GM23248 (cell line): ENCODE measurements at regions not wholly inside any gene's neighbourhood (a gene's known extent, or its start where the extent isn't known, plus 50 kb on each side); places are given as distances from the start of the nearest gene placed in this dataset.
"Not testable (repeated sequence)": the region's sequence is repeated elsewhere in the genome, so short reads cannot be mapped to it uniquely, and the experiment has no call there.

Experiments
- DNase-seq: peaks from one replicate; pipeline ENCODE4 v3.0.0-alpha.2; 2015
- H2AFZ ChIP-seq: fragments of 200-600 bp; sonication (generic); 2 replicates; pipeline ENCODE4 v1.6.1; 2016; ENCODE audit warnings: antibody characterized with exemption
- H3F3A ChIP-seq: fragments of 200-600 bp; sonication (generic); 2 replicates; pipeline ENCODE4 v1.6.1; 2016; ENCODE audit warnings: mild to moderate bottlenecking, antibody characterized with exemption, mixed run types; ENCODE audit not compliant: insufficient read depth
- H3K27ac ChIP-seq: fragments of 200-600 bp; sonication (generic); 2 replicates; pipeline ENCODE4 v1.5.1; 2016; ENCODE audit warnings: mild to moderate bottlenecking
- H3K27me3 ChIP-seq: fragments of 200-600 bp; sonication (generic); replicated peaks from 2 replicates; pipeline ENCODE4 v1.6.1; 2016; ENCODE audit warnings: mild to moderate bottlenecking; ENCODE audit not compliant: insufficient read depth
- H3K36me3 ChIP-seq: fragments of 200-600 bp; sonication (generic); 2 replicates; pipeline ENCODE4 v1.6.1; 2016; ENCODE audit warnings: low read depth, mild to moderate bottlenecking
- H3K4me1 ChIP-seq: fragments of 200-600 bp; sonication (generic); 2 replicates; pipeline ENCODE4 v1.6.1; 2016; ENCODE audit warnings: mild to moderate bottlenecking; ENCODE audit not compliant: insufficient read depth
- H3K4me2 ChIP-seq: fragments of 200-600 bp; sonication (generic); one replicate; pipeline ENCODE4 v1.6.1; 2016; ENCODE audit warnings: mild to moderate bottlenecking; ENCODE audit not compliant: unreplicated experiment
- H3K4me3 ChIP-seq: fragments of 200-600 bp; sonication (generic); 2 replicates; pipeline ENCODE4 v1.5.1; 2016; ENCODE audit warnings: mild to moderate bottlenecking
- H3K79me2 ChIP-seq: fragments of 200-600 bp; sonication (generic); 2 replicates; pipeline ENCODE4 v1.6.1; 2016; ENCODE audit warnings: mild to moderate bottlenecking; ENCODE audit not compliant: insufficient read depth
- H3K9ac ChIP-seq: fragments of 200-600 bp; sonication (generic); 2 replicates; pipeline ENCODE4 v1.6.1; 2016; ENCODE audit warnings: mild to moderate bottlenecking
- H3K9me2 ChIP-seq: fragments of 200-600 bp; sonication (generic); 2 replicates; pipeline ENCODE4 v1.6.1; 2016; ENCODE audit warnings: mixed run types, mild to moderate bottlenecking, moderate library complexity; ENCODE audit not compliant: insufficient read depth
- H3K9me3 ChIP-seq: fragments of 200-600 bp; sonication (generic); one replicate; pipeline ENCODE4 v1.6.1; 2017; ENCODE audit warnings: low read depth
- H4K20me1 ChIP-seq: fragments of 200-600 bp; sonication (generic); 2 replicates; pipeline ENCODE4 v1.6.0; 2016; ENCODE audit not compliant: insufficient read depth
- EZH2 ChIP-seq: fragments of 200-600 bp; sonication (generic); IDR thresholded peaks from 2 replicates; pipeline ENCODE4 v1.6.1; 2018; ENCODE audit warnings: antibody characterized with exemption, mild to moderate bottlenecking; ENCODE audit not compliant: insufficient read depth, poor library complexity, severe bottlenecking
- EZH2phosphoT487 ChIP-seq: fragments of 200-600 bp; sonication (generic); IDR thresholded peaks from 2 replicates; pipeline ENCODE4 v1.6.1; 2018; ENCODE audit warnings: antibody characterized with exemption, moderate library complexity, mild to moderate bottlenecking, low read depth; ENCODE audit not compliant: insufficient read depth
- WGBS, 2 experiments: methylation state at CpG; one replicate each; pipeline ENCODE4 v1.1.6; 2015 to 2017; ENCODE audit warnings: low lambda C conversion rate in 2 of 2, low coverage in 1 of 2; ENCODE audit errors: missing lambda C conversion rate in 2 of 2; 5-methylcytosine and 5-hydroxymethylcytosine counted together
- in situ Hi-C: fragments of 300-500 bp; cut with MboI; formaldehyde crosslinking; loops from 2 replicates; pipeline ENCODE4 v1.15.0; 2020

DNA sequence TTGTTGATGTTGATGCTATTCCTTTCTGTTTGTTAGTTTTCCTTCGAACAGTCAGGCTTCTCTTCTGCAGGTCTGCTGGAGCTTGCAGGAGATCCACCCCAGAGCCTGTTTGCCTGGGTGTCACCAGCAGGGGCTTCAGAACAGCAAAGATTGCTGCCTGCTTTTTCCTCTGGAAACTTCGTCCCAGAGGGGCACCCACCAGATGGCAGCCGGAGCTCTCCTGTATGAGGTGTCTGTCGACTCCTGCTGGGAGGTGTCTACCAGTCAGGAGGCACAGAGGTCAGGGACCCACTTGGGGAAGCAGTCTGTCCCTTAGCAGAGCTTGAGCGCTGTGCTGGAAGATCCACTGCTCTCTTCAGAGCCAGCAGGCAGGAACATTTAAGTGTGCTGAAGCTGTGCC lies 303.2 kb downstream of the ZIC1 start:
- Histone ChIP-seq H3K79me2 (no peaks in the 10 kb centered on the region), H3K9ac (no peak overlapping the region), H3K27ac (no peak overlapping the region), H3K9me3 (no peaks in the 10 kb centered on the region), H3K9me2 (no peaks in the 10 kb centered on the region), H3F3A (no peaks in the 10 kb centered on the region), H3K36me3 (no peaks in the 10 kb centered on the region), H2AFZ (no peak overlapping the region), H4K20me1 (no peaks in the 10 kb centered on the region), H3K27me3 (no peaks in the 10 kb centered on the region), H3K4me3 (no peak overlapping the region), H3K4me1 (no peaks in the 10 kb centered on the region), H3K4me2 (no peak overlapping the region)
- DNase-seq, result no peak
- 78 to 84% methylated on average over 5 of the region's 5 CpGs for WGBS, 2 experiments
- in situ Hi-C loops, result no loop called here
- TF ChIP-seq EZH2 (no peak), EZH2phosphoT487 (no peak)

DNA sequence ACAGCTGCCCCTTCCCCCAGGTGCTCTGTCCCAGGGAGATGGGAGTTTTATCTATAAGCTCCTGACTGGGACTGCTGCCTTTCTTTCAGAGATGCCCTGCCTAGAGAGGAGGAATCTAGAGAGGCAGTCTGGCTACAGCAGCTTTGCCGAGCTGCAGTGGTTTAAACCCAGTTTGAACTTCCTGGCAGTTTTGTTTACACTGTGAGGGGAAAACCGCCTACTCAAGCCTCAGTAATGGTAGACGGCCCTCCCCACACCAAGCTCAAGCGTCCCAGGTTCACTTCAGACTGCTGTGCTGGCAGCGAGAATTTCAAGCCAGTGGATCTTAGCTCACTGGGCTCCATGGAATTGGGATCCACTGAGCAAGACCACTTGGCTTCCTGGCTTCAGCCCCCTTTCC lies 303.6 kb downstream of the ZIC1 start:
- in situ Hi-C loops, H3K27me3 ChIP-seq, H4K20me1 ChIP-seq, H3K4me3 ChIP-seq, H3F3A ChIP-seq, H3K79me2 ChIP-seq, H3K9ac ChIP-seq, H3K36me3 ChIP-seq, DNase-seq, H3K9me2 ChIP-seq, H3K27ac ChIP-seq, H3K4me1 ChIP-seq, H2AFZ ChIP-seq, H3K9me3 ChIP-seq, H3K4me2 ChIP-seq: not testable (repeated sequence)
- WGBS, 2 experiments, result 68% methylated on average over 5 of the region's 5 CpGs

DNA sequence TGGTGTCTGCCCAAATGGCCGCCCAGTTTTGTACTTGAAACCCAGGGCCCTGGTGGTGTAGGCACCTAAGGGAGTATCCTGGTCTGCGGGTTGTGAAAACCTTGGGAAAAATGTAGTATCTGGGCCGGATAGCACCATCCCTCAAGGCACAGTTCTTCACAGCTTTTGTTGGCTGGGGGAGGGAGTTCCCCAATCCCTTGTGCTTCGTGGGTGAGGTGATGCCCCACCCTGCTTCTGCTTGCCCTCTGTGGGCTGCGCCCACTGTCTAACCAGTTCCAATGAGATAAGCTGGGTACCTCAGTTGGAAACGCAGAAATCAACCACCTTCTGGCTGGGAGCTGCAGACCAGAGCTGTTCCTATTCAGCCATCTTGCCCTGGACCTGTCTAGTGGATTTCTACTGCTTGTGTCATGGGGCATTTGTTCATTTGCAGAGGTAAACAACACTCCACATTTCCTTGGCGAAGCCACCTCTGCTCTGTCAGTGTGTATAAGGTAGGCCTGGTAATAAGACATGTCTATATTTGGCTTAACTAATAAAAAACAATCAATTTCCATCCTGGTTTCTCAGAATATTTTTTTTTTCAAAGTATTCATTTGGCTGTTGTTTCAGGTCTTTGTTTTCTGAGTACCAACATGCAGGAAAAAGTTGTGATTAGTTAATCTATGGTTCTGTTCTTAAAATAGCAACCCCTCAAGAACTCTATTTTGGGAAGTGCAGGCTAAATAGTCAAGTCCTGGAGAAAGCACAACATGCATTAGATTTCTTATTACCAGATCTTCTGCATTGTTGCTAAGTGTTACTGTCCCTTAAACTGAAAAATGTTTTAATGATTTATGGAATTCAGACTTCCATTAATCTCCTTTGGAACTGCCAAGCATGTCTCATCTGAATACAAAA lies 304.3 kb downstream of the ZIC1 start:
- DNase-seq, result no peak
- H3K79me2 ChIP-seq, result no peaks in the 10 kb centered on the region
- no peak overlapping the region for H3K4me3 ChIP-seq
- no peaks in the 10 kb centered on the region for H3K27me3 ChIP-seq
- H3K4me2 ChIP-seq, result no peak overlapping the region
- no peaks in the 10 kb centered on the region for H3K4me1 ChIP-seq
- no peaks in the 10 kb centered on the region for H3F3A ChIP-seq
- H3K9ac ChIP-seq, result no peak overlapping the region
- H4K20me1 ChIP-seq, result no peaks in the 10 kb centered on the region
- TF ChIP-seq EZH2phosphoT487, result no peak
- no peak for TF ChIP-seq EZH2
- 51 to 54% methylated on average over 7 of the region's 7 CpGs for WGBS, 2 experiments
- in situ Hi-C loops, result no loop called here
- no peak overlapping the region for H3K27ac ChIP-seq
- no peaks in the 10 kb centered on the region for H3K36me3 ChIP-seq
- H3K9me2 ChIP-seq, result no peaks in the 10 kb centered on the region
- H2AFZ ChIP-seq, result no peak overlapping the region
- H3K9me3 ChIP-seq, result no peaks in the 10 kb centered on the region

DNA sequence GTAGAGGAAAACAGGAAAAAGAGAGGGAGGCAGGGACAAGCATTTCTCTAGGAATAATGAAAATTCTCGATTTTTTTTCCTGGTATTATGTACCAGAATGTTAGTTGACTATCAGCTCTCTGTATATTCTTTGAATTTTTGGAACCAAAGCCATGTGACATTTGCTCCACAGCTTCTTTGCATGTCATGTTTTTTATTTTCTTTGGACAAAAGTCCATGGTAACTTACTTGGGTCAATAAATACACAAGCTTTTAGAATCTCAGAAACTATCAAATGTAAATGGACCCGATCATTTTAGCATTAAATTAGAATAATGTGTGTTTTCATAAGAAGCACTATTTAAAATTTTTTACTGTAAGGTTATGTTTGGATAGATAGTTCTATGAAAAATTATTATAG lies 320.5 kb downstream of the ZIC1 start:
- Histone ChIP-seq H3K4me3 (no peak overlapping the region), H3K27me3 (no peaks in the 10 kb centered on the region), H3K36me3 (no peaks in the 10 kb centered on the region), H3K27ac (no peak overlapping the region), H3K4me2 (no peak overlapping the region), H2AFZ (no peak overlapping the region), H3K9ac (no peak overlapping the region), H4K20me1 (no peaks in the 10 kb centered on the region), H3K9me3 (no peaks in the 10 kb centered on the region), H3K4me1 (no peaks in the 10 kb centered on the region), H3K79me2 (no peaks in the 10 kb centered on the region), H3K9me2 (no peaks in the 10 kb centered on the region), H3F3A (no peaks in the 10 kb centered on the region)
- in situ Hi-C loops, result no loop called here
- no peak for DNase-seq
- TF ChIP-seq EZH2 (no peak), EZH2phosphoT487 (no peak)
- WGBS, 2 experiments, result 46 to 59% methylated on average over 2 of the region's 2 CpGs
